Uterus (tissue), 2 donors: ENCODE measurements at regions not wholly inside any gene's neighbourhood (a gene's known extent, or its start where the extent isn't known, plus 50 kb on each side); places are given as distances from the start of the nearest gene placed in this dataset.

Experiments used
- POLR2A ChIP-seq, 2 donors: fragments of 450-650 bp; IDR thresholded peaks; one replicate each; pipeline ENCODE4 v1.6.1; 2016; ENCODE audit warnings: antibody characterized with exemption in 2 of 2, mild to moderate bottlenecking in 1 of 2, moderate library complexity in 1 of 2
- TF ChIP-seq, protein P1 (sequence below), 4 experiments: fragments of 200-600 bp in 2 of 4; fragments of 450-650 bp in 2 of 4; sonication (generic) in 2 of 4; IDR thresholded peaks; one replicate each; pipeline ENCODE4 v1.5.1; 2016 to 2019; ENCODE audit warnings: antibody characterized with exemption in 4 of 4, mild to moderate bottlenecking in 2 of 4, moderate library complexity in 1 of 4

DNA sequence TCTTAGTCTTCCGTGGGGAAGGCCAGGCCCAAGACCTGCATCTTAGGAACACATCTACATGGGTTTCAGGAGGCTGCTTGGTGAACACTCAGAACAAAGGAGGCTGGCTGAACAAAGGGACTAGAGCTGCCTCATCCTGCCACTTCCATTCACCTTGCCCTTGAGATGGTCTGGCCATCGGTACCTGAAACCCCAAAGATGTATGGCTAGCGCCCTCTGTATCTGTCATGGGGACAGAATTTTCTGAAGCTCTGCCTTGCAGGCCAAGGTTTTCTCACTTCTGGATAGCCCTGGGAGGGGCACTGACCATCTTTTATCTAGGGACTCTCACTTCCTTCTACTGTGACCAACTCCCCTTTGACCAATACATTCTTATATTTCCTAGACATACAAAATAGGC is 55.4 kb upstream of the GRIK3 start:
- TF ChIP-seq, protein P1, sequence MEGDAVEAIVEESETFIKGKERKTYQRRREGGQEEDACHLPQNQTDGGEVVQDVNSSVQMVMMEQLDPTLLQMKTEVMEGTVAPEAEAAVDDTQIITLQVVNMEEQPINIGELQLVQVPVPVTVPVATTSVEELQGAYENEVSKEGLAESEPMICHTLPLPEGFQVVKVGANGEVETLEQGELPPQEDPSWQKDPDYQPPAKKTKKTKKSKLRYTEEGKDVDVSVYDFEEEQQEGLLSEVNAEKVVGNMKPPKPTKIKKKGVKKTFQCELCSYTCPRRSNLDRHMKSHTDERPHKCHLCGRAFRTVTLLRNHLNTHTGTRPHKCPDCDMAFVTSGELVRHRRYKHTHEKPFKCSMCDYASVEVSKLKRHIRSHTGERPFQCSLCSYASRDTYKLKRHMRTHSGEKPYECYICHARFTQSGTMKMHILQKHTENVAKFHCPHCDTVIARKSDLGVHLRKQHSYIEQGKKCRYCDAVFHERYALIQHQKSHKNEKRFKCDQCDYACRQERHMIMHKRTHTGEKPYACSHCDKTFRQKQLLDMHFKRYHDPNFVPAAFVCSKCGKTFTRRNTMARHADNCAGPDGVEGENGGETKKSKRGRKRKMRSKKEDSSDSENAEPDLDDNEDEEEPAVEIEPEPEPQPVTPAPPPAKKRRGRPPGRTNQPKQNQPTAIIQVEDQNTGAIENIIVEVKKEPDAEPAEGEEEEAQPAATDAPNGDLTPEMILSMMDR (IDR thresholded peaks at IDR 0.05): no peak
- no peak for TF ChIP-seq POLR2A (IDR thresholded peaks at IDR 0.05)
